ENCODE measurements at regions not wholly inside any gene's neighbourhood (a gene's known extent, or its start where the extent isn't known, plus 50 kb on each side); places are given as distances from the start of the nearest gene placed in this dataset.

GRCh38 chr3:139292711-139293664 is 50.8 kb upstream of the MRPS22 start:
- peak; percentile 43; the same call in 1 of the 2 replicates for TF ChIP-seq ATF7 (IDR thresholded peaks at IDR 0.05)
- no peak for TF ChIP-seq ATF7 (CRISPR knock-in tag; IDR thresholded peaks at IDR 0.05)
- TF ChIP-seq HNRNPLL (IDR thresholded peaks at IDR 0.05; ENCODE audit: low read depth, low read length, poor library complexity, severe bottlenecking): no peak
- WGBS (ENCODE audit: low lambda C conversion rate): 11% methylated on average over 15 of the region's 15 CpGs
- Histone ChIP-seq H3K27me3 (ENCODE audit: control insufficient read depth in 1 of 2, insufficient read depth in 2 of 2, low read length in 2 of 2) (peaks cover 1 to 8% of the 10 kb centered on the region in 2 experiments; a peak in 4 of 5 replicates), H3K36me3 (replicated peaks in 1 of 2; ENCODE audit: control insufficient read depth in 1 of 2, insufficient read depth in 2 of 2, low read length in 2 of 2) (no peaks in the 10 kb centered on the region), H3K79me2 (ENCODE audit: insufficient read depth, low read length) (no peaks in the 10 kb centered on the region), H3K9me3 (ENCODE audit: low read length) (no peaks in the 10 kb centered on the region), H3K4me3 (replicated peaks in 1 of 3; ENCODE audit: insufficient read depth in 1 of 3, low read depth in 2 of 3, low read length in 3 of 3) (no peak overlapping the region), H3K27ac (ENCODE audit: extremely low read length, insufficient read depth, low read length) (no peak overlapping the region), H4K20me1 (ENCODE audit: insufficient read depth, low read length) (no peaks in the 10 kb centered on the region), H2AFZ (ENCODE audit: low read length) (no peak overlapping the region), H3K9ac (ENCODE audit: insufficient read depth, low read depth, low read length) (no peak overlapping the region), H3K4me1 (ENCODE audit: insufficient read depth, low read length) (0 out of 2 replicates have a peak, but pooled peaks cover 7% of the 10 kb centered on the region), H3K4me2 (ENCODE audit: low read depth, low read length) (no peak overlapping the region)
- peak; percentile 68 for DNase-seq (ENCODE audit: low spot score)
- ChIA-PET POLR2A (no interaction called here), CTCF (ENCODE audit: low intra/inter-chr PET ratio, low total read pairs) (no interaction called here)
- no peak for FAIRE-seq
- no peak; the same call in 2 of the 3 replicates for ATAC-seq
- BruUV-seq (replicated peaks): no TSS peak
- in situ Hi-C loops (cut with HindIII; ENCODE audit: extremely low pct_ligation_motif_present, low pct_unique_long_range_greater_than_20kb): no loop called here
- intact Hi-C loops (cut with micrococcal nuclease; ENCODE audit: unreplicated experiment): no loop called here

- FAIRE-seq: no peak
- WGBS (ENCODE audit: low lambda C conversion rate): 14% methylated on average over 2 of the region's 2 CpGs
These were observed 50.2 kb upstream of the MRPS22 start for GRCh38 chr3:139293665-139294023.

More at GRCh38 chr3:139293665-139294023, 50.2 kb upstream of the MRPS22 start:
- BruUV-seq (replicated peaks): no TSS peak
- ChIA-PET POLR2A (no interaction called here), CTCF (ENCODE audit: low intra/inter-chr PET ratio, low total read pairs) (no interaction called here)
- TF ChIP-seq ZNF768 (CRISPR knock-in tag; IDR thresholded peaks at IDR 0.05) (peak; percentile 47; the same call in 1 of the 2 replicates), ATRX (CRISPR knock-in tag; IDR thresholded peaks at IDR 0.05; ENCODE audit: borderline replicate concordance) (no peak), ZBTB3 (CRISPR knock-in tag; IDR thresholded peaks at IDR 0.05; ENCODE audit: borderline replicate concordance, low read depth) (no peak), RFXAP (CRISPR knock-in tag; IDR thresholded peaks at IDR 0.05; ENCODE audit: borderline replicate concordance) (no peak), CEBPG (CRISPR knock-in tag; IDR thresholded peaks at IDR 0.05) (no peak), RFX1 (IDR thresholded peaks at IDR 0.05) (no peak)
- Histone ChIP-seq H4K20me1 (ENCODE audit: insufficient read depth, low read length) (no peaks in the 10 kb centered on the region), H3K4me1 (ENCODE audit: insufficient read depth, low read length) (peaks cover 9% of the 10 kb centered on the region; the same call in 1 of the 2 replicates), H3K27me3 (ENCODE audit: control insufficient read depth in 1 of 2, insufficient read depth in 2 of 2, low read length in 2 of 2) (peaks cover 1 to 8% of the 10 kb centered on the region in 2 experiments; a peak in 4 of 5 replicates), H3K9me3 (ENCODE audit: low read length) (no peaks in the 10 kb centered on the region), H3K4me2 (ENCODE audit: low read depth, low read length) (no peak overlapping the region), H3K4me3 (replicated peaks in 1 of 3; ENCODE audit: insufficient read depth in 1 of 3, low read depth in 2 of 3, low read length in 3 of 3) (no peak overlapping the region), H3K36me3 (replicated peaks in 1 of 2; ENCODE audit: control insufficient read depth in 1 of 2, insufficient read depth in 2 of 2, low read length in 2 of 2) (no peaks in the 10 kb centered on the region), H3K9ac (ENCODE audit: insufficient read depth, low read depth, low read length) (no peak overlapping the region), H2AFZ (ENCODE audit: low read length) (no peak overlapping the region), H3K79me2 (ENCODE audit: insufficient read depth, low read length) (no peaks in the 10 kb centered on the region), H3K27ac (ENCODE audit: extremely low read length, insufficient read depth, low read length) (no peak overlapping the region)
- DNase-seq (ENCODE audit: low spot score) (no peak), ATAC-seq (no peak)
- intact Hi-C loops (cut with micrococcal nuclease; ENCODE audit: unreplicated experiment) (no loop called here), in situ Hi-C loops (cut with HindIII; ENCODE audit: extremely low pct_ligation_motif_present, low pct_unique_long_range_greater_than_20kb) (no loop called here)
